ENCODE measurements at regions not wholly inside any gene's neighbourhood (a gene's known extent, or its start where the extent isn't known, plus 50 kb on each side); places are given as distances from the start of the nearest gene placed in this dataset.

DNA sequence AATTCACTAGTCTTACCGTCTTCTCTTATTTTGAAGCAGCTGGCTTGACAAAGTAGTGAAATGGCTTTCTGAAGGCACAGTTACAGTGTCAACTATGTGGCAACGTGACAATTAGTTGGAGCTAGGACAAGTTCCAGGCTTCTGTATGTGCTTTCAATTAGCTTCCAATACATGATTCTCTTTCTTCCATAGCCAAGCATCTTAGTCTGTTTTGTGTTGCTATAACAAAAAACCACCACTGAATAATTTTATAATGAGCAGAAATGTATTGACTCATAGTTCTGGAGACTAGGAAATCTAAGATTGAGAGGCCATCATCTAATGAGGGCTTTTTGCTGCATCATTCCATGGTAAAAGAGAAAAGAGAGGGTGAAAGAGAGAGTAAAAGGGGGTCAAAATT is 365.1 kb upstream of the PLSCR5 start:
- Histone ChIP-seq H3K36me3 (ENCODE audit: insufficient read depth) (no peaks in the 10 kb centered on the region), H3F3A (replicated peaks; ENCODE audit: low read depth) (no peaks in the 10 kb centered on the region), H3K9me2 (ENCODE audit: insufficient read depth) (no peaks in the 10 kb centered on the region), H3K79me2 (replicated peaks; ENCODE audit: insufficient read depth) (no peaks in the 10 kb centered on the region), H4K20me1 (replicated peaks; ENCODE audit: insufficient read depth) (no peaks in the 10 kb centered on the region), H2AFZ (no peak overlapping the region), H3K27ac (ENCODE audit: low read depth) (no peak overlapping the region), H3K4me2 (no peak overlapping the region), H3K4me1 (ENCODE audit: insufficient read depth) (0 out of 2 replicates have a peak, but pooled peaks cover 5% of the 10 kb centered on the region), H3K27me3 (ENCODE audit: insufficient read depth) (no peaks in the 10 kb centered on the region), H3K4me3 (no peak overlapping the region)
- DNase-seq (ENCODE audit: low spot score) (no peak), ATAC-seq (no peak)
- TF ChIP-seq ZNF114 (CRISPR knock-in tag; IDR thresholded peaks at IDR 0.05) (no peak), ZNF331 (CRISPR knock-in tag; IDR thresholded peaks at IDR 0.05; ENCODE audit: low read depth) (no peak), POLR2AphosphoS5 (IDR thresholded peaks at IDR 0.05; ENCODE audit: low read depth) (no peak), STAT1 (IDR thresholded peaks at IDR 0.05; ENCODE audit: unreplicated experiment) (no peak), NANOG (IDR thresholded peaks at IDR 0.05; ENCODE audit: borderline replicate concordance) (no peak), EZH2phosphoT487 (IDR thresholded peaks at IDR 0.05; ENCODE audit: unreplicated experiment) (no peak), CREB1 (CRISPR knock-in tag; IDR thresholded peaks at IDR 0.05; ENCODE audit: low read depth) (no peak), EZH2 (IDR thresholded peaks at IDR 0.05; ENCODE audit: low read depth, unreplicated experiment) (no peak), JUNB (IDR thresholded peaks at IDR 0.05; ENCODE audit: unreplicated experiment) (no peak)
- TF ChIP-seq, protein P1, sequence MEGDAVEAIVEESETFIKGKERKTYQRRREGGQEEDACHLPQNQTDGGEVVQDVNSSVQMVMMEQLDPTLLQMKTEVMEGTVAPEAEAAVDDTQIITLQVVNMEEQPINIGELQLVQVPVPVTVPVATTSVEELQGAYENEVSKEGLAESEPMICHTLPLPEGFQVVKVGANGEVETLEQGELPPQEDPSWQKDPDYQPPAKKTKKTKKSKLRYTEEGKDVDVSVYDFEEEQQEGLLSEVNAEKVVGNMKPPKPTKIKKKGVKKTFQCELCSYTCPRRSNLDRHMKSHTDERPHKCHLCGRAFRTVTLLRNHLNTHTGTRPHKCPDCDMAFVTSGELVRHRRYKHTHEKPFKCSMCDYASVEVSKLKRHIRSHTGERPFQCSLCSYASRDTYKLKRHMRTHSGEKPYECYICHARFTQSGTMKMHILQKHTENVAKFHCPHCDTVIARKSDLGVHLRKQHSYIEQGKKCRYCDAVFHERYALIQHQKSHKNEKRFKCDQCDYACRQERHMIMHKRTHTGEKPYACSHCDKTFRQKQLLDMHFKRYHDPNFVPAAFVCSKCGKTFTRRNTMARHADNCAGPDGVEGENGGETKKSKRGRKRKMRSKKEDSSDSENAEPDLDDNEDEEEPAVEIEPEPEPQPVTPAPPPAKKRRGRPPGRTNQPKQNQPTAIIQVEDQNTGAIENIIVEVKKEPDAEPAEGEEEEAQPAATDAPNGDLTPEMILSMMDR (conservative IDR thresholded peaks at IDR 0.05; ENCODE audit: low read depth in 2 of 2) = no peak
- TF ChIP-seq, protein P2, sequence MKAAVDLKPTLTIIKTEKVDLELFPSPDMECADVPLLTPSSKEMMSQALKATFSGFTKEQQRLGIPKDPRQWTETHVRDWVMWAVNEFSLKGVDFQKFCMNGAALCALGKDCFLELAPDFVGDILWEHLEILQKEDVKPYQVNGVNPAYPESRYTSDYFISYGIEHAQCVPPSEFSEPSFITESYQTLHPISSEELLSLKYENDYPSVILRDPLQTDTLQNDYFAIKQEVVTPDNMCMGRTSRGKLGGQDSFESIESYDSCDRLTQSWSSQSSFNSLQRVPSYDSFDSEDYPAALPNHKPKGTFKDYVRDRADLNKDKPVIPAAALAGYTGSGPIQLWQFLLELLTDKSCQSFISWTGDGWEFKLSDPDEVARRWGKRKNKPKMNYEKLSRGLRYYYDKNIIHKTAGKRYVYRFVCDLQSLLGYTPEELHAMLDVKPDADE (IDR thresholded peaks at IDR 0.05) = no peak
- TF ChIP-seq, protein P3, sequence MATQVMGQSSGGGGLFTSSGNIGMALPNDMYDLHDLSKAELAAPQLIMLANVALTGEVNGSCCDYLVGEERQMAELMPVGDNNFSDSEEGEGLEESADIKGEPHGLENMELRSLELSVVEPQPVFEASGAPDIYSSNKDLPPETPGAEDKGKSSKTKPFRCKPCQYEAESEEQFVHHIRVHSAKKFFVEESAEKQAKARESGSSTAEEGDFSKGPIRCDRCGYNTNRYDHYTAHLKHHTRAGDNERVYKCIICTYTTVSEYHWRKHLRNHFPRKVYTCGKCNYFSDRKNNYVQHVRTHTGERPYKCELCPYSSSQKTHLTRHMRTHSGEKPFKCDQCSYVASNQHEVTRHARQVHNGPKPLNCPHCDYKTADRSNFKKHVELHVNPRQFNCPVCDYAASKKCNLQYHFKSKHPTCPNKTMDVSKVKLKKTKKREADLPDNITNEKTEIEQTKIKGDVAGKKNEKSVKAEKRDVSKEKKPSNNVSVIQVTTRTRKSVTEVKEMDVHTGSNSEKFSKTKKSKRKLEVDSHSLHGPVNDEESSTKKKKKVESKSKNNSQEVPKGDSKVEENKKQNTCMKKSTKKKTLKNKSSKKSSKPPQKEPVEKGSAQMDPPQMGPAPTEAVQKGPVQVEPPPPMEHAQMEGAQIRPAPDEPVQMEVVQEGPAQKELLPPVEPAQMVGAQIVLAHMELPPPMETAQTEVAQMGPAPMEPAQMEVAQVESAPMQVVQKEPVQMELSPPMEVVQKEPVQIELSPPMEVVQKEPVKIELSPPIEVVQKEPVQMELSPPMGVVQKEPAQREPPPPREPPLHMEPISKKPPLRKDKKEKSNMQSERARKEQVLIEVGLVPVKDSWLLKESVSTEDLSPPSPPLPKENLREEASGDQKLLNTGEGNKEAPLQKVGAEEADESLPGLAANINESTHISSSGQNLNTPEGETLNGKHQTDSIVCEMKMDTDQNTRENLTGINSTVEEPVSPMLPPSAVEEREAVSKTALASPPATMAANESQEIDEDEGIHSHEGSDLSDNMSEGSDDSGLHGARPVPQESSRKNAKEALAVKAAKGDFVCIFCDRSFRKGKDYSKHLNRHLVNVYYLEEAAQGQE (IDR thresholded peaks at IDR 0.05; ENCODE audit: unreplicated experiment) = no peak
- TF ChIP-seq, protein P4, sequence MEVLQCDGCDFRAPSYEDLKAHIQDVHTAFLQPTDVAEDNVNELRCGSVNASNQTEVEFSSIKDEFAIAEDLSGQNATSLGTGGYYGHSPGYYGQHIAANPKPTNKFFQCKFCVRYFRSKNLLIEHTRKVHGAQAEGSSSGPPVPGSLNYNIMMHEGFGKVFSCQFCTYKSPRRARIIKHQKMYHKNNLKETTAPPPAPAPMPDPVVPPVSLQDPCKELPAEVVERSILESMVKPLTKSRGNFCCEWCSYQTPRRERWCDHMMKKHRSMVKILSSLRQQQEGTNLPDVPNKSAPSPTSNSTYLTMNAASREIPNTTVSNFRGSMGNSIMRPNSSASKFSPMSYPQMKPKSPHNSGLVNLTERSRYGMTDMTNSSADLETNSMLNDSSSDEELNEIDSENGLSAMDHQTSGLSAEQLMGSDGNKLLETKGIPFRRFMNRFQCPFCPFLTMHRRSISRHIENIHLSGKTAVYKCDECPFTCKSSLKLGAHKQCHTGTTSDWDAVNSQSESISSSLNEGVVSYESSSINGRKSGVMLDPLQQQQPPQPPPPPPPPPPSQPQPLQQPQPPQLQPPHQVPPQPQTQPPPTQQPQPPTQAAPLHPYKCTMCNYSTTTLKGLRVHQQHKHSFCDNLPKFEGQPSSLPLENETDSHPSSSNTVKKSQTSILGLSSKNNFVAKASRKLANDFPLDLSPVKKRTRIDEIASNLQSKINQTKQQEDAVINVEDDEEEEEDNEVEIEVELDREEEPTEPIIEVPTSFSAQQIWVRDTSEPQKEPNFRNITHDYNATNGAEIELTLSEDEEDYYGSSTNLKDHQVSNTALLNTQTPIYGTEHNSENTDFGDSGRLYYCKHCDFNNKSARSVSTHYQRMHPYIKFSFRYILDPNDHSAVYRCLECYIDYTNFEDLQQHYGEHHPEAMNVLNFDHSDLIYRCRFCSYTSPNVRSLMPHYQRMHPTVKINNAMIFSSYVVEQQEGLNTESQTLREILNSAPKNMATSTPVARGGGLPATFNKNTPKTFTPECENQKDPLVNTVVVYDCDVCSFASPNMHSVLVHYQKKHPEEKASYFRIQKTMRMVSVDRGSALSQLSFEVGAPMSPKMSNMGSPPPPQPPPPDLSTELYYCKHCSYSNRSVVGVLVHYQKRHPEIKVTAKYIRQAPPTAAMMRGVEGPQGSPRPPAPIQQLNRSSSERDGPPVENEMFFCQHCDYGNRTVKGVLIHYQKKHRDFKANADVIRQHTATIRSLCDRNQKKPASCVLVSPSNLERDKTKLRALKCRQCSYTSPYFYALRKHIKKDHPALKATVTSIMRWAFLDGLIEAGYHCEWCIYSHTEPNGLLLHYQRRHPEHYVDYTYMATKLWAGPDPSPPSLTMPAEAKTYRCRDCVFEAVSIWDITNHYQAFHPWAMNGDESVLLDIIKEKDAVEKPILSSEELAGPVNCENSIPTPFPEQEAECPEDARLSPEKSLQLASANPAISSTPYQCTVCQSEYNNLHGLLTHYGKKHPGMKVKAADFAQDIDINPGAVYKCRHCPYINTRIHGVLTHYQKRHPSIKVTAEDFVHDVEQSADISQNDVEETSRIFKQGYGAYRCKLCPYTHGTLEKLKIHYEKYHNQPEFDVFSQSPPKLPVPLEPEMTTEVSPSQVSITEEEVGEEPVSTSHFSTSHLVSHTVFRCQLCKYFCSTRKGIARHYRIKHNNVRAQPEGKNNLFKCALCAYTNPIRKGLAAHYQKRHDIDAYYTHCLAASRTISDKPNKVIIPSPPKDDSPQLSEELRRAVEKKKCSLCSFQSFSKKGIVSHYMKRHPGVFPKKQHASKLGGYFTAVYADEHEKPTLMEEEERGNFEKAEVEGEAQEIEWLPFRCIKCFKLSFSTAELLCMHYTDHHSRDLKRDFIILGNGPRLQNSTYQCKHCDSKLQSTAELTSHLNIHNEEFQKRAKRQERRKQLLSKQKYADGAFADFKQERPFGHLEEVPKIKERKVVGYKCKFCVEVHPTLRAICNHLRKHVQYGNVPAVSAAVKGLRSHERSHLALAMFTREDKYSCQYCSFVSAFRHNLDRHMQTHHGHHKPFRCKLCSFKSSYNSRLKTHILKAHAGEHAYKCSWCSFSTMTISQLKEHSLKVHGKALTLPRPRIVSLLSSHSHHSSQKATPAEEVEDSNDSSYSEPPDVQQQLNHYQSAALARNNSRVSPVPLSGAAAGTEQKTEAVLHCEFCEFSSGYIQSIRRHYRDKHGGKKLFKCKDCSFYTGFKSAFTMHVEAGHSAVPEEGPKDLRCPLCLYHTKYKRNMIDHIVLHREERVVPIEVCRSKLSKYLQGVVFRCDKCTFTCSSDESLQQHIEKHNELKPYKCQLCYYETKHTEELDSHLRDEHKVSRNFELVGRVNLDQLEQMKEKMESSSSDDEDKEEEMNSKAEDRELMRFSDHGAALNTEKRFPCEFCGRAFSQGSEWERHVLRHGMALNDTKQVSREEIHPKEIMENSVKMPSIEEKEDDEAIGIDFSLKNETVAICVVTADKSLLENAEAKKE (CRISPR knock-in tag; IDR thresholded peaks at IDR 0.05) = no peak
- no peak overlapping the region for H3K27ac Mint-ChIP-seq
- peaks cover 16% of the 10 kb centered on the region; the same call in 2 of the 3 replicates for H3K4me1 Mint-ChIP-seq
- no peaks in the 10 kb centered on the region for H3K27me3 Mint-ChIP-seq (ENCODE audit: insufficient read depth, low read depth, poor library complexity)
- H3K36me3 Mint-ChIP-seq (ENCODE audit: low read depth) = no peaks in the 10 kb centered on the region
- no peaks in the 10 kb centered on the region for H3K9me3 Mint-ChIP-seq
- H3K4me3 Mint-ChIP-seq = no peak overlapping the region
